C4-2B (cell line): ENCODE measurements at regions not wholly inside any gene's neighbourhood (a gene's known extent, or its start where the extent isn't known, plus 50 kb on each side); places are given as distances from the start of the nearest gene placed in this dataset.

ENCODE experiments used
- ZFX ChIP-seq: fragments of 450-650 bp; IDR thresholded peaks from 2 replicates; pipeline ENCODE4 v1.6.1; 2017
- TF ChIP-seq, protein P1 (sequence below): fragments of 450-650 bp; conservative IDR thresholded peaks from 2 replicates; pipeline ENCODE4 v1.5.1; 2017; ENCODE audit warnings: mild to moderate bottlenecking

- TF ChIP-seq, protein P1, sequence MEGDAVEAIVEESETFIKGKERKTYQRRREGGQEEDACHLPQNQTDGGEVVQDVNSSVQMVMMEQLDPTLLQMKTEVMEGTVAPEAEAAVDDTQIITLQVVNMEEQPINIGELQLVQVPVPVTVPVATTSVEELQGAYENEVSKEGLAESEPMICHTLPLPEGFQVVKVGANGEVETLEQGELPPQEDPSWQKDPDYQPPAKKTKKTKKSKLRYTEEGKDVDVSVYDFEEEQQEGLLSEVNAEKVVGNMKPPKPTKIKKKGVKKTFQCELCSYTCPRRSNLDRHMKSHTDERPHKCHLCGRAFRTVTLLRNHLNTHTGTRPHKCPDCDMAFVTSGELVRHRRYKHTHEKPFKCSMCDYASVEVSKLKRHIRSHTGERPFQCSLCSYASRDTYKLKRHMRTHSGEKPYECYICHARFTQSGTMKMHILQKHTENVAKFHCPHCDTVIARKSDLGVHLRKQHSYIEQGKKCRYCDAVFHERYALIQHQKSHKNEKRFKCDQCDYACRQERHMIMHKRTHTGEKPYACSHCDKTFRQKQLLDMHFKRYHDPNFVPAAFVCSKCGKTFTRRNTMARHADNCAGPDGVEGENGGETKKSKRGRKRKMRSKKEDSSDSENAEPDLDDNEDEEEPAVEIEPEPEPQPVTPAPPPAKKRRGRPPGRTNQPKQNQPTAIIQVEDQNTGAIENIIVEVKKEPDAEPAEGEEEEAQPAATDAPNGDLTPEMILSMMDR = no peak
- no peak for TF ChIP-seq ZFX
These were observed 269.2 kb upstream of the DDX53 start for GRCh38 chrX:22730542-22730941.
